A673 (cell line): ENCODE measurements at regions not wholly inside any gene's neighbourhood (a gene's known extent, or its start where the extent isn't known, plus 50 kb on each side); places are given as distances from the start of the nearest gene placed in this dataset.

Source experiments
- EZH2 ChIP-seq: fragments of 200-600 bp; sonication (generic); IDR thresholded peaks from 2 replicates; pipeline ENCODE4 v1.6.1; 2017; ENCODE audit warnings: borderline replicate concordance, low read depth, mild to moderate bottlenecking, mixed read lengths, antibody characterized with exemption, low read length; ENCODE audit not compliant: poor library complexity, severe bottlenecking
- TF ChIP-seq, protein P1 (sequence below): fragments of 300-800, 200-600 bp; sonication (generic); conservative IDR thresholded peaks from 2 replicates; pipeline ENCODE4 v1.5.1; 2017; ENCODE audit warnings: low read depth, mild to moderate bottlenecking, antibody characterized with exemption, low read length, moderate library complexity, mixed read lengths

DNA sequence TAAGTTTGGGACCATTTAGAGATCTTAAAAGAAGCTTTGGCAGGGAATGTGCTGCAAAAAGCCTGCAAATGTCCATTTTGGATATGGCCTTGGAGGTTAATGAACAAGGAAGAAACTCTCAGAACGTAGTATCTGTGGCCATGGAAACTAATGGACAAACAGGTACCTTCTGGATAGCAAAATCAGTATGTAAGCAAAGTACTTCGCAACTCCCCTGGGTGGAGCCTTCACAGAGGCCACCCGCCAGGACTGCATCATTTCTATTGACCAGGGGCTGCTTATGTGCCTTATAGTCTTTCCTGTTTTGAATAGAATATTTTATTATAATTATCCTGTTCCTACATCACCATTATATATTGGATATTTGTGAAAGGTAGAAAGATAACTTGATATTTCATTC, 510.8 kb upstream of the SYNCRIP start:
- TF ChIP-seq, protein P1, sequence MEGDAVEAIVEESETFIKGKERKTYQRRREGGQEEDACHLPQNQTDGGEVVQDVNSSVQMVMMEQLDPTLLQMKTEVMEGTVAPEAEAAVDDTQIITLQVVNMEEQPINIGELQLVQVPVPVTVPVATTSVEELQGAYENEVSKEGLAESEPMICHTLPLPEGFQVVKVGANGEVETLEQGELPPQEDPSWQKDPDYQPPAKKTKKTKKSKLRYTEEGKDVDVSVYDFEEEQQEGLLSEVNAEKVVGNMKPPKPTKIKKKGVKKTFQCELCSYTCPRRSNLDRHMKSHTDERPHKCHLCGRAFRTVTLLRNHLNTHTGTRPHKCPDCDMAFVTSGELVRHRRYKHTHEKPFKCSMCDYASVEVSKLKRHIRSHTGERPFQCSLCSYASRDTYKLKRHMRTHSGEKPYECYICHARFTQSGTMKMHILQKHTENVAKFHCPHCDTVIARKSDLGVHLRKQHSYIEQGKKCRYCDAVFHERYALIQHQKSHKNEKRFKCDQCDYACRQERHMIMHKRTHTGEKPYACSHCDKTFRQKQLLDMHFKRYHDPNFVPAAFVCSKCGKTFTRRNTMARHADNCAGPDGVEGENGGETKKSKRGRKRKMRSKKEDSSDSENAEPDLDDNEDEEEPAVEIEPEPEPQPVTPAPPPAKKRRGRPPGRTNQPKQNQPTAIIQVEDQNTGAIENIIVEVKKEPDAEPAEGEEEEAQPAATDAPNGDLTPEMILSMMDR: no peak
- TF ChIP-seq EZH2: no peak
